Chondrocyte (in vitro differentiated cells): ENCODE measurements at regions not wholly inside any gene's neighbourhood (a gene's known extent, or its start where the extent isn't known, plus 50 kb on each side); places are given as distances from the start of the nearest gene placed in this dataset.
A peak's percentile ranks its signal among the peaks of the same experiment; 100 is the strongest.

Source experiments
- DNase-seq: peaks from one replicate; pipeline ENCODE4 v3.0.0; 2021; ENCODE audit warnings: mixed read lengths, low spot score
- H3K27ac Mint-ChIP-seq: one replicate; pipeline ENCODE4 v1.8.0; 2021; ENCODE audit warnings: mild to moderate bottlenecking, moderate library complexity, mixed read lengths; ENCODE audit not compliant: unreplicated experiment
- H3K27me3 Mint-ChIP-seq: 2 replicates; pipeline ENCODE4 v1.8.0; 2021; ENCODE audit warnings: low read depth, mixed read lengths
- H3K36me3 Mint-ChIP-seq: 2 replicates; pipeline ENCODE4 v1.8.0; 2021; ENCODE audit warnings: low read depth, mixed read lengths
- H3K4me1 Mint-ChIP-seq: 2 replicates; pipeline ENCODE4 v1.8.0; 2021; ENCODE audit warnings: low read depth, mild to moderate bottlenecking, mixed read lengths
- H3K4me3 Mint-ChIP-seq: one replicate; pipeline ENCODE4 v1.8.0; 2021; ENCODE audit warnings: mild to moderate bottlenecking, moderate library complexity, mixed read lengths; ENCODE audit not compliant: unreplicated experiment
- H3K9me3 Mint-ChIP-seq: 2 replicates; pipeline ENCODE4 v1.8.0; 2021; ENCODE audit warnings: low read depth, mixed read lengths
- TF ChIP-seq, protein P1 (sequence below): fragments of 200-600 bp; sonication (generic); IDR thresholded peaks from 2 replicates; pipeline ENCODE4 v1.5.0; 2021; ENCODE audit warnings: antibody characterized with exemption, mild to moderate bottlenecking, moderate library complexity

DNA sequence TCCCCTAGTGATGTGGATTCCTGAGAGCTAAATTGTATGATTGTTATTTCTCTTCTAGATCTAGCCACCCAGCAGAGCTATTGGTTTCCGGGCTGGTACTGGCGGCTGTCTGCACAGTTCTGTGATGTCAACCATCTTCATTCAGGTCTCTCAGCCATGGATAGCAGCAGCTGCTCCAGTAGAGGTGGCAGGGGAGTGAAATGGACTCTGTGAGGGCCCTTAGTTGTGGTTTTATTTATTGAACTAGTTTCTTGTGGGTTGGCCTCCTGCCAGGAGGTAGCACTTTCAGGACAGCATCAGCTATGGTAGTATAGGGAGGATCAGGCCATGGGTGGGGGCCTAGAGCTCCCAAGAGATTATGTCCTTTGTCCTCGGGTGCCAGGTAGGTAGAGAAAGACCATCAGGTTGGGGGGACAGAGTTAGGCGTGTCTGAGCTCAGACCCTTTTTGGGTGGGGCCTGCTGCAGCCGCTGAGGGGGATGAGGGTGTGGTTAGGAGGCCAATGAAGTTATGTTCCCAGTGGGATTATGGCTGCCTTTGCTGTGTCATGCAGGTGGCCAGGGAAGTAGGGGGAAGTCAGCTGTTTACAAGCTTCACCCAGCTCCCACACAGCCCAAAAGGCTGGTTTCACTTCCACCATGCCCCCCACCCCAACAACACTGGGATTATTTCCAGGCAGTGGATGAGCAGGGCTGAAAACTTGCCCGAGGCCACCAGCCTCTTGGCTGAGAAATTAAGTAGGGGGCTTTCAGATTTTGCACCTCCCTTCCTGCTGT, 55.1 kb upstream of the RGS4 start:
- Mint-ChIP-seq H3K27me3 (no peaks in the 10 kb centered on the region), H3K36me3 (peaks cover 4% of the 10 kb centered on the region), H3K9me3 (peaks cover 16% of the 10 kb centered on the region), H3K27ac (no peak overlapping the region), H3K4me1 (peaks cover 3% of the 10 kb centered on the region), H3K4me3 (no peak overlapping the region)
- no peak for DNase-seq
- TF ChIP-seq, protein P1, sequence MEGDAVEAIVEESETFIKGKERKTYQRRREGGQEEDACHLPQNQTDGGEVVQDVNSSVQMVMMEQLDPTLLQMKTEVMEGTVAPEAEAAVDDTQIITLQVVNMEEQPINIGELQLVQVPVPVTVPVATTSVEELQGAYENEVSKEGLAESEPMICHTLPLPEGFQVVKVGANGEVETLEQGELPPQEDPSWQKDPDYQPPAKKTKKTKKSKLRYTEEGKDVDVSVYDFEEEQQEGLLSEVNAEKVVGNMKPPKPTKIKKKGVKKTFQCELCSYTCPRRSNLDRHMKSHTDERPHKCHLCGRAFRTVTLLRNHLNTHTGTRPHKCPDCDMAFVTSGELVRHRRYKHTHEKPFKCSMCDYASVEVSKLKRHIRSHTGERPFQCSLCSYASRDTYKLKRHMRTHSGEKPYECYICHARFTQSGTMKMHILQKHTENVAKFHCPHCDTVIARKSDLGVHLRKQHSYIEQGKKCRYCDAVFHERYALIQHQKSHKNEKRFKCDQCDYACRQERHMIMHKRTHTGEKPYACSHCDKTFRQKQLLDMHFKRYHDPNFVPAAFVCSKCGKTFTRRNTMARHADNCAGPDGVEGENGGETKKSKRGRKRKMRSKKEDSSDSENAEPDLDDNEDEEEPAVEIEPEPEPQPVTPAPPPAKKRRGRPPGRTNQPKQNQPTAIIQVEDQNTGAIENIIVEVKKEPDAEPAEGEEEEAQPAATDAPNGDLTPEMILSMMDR = no peak

DNA sequence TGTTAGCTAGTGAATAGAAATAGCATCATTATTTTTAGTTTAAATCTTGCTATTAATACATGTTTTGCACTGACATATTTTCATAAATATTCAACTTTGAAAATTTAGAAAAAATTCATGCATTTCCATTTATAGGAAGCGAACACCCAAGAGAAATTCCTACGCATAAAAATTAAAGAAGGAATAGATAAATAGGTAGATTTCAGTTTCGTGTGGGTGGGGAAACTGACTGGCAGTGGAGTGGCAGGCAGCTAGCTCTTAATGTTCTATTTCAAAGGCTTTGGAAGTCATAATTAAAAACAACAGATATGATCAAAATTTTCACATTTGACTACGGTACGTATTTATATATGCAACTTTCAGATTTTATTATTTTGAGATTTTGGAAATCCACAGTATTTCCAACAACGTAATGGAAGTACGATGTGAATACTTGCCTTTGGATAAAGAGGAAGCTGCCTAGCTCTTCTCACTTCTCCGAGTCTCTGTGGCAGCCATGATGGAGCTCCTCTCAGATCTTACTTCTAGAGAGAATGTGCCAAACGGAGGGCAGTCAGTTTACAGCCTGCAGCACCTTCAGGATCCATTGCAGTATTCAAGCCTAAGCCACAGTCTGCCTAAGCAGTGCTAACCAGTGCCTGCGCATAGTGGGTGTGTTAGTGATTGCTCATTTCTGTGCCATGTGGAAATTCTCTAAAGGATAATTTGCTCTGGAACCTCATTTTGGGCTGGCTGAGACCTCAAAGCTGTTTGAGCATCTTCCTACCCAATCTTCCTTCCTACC, 62.9 kb upstream of the RGS4 start:
- Mint-ChIP-seq H3K27ac (no peak overlapping the region), H3K9me3 (no peaks in the 10 kb centered on the region), H3K27me3 (no peaks in the 10 kb centered on the region), H3K4me3 (no peak overlapping the region), H3K4me1 (no peaks in the 10 kb centered on the region), H3K36me3 (no peaks in the 10 kb centered on the region)
- no peak for DNase-seq
- TF ChIP-seq, protein P1 = no peak

DNA sequence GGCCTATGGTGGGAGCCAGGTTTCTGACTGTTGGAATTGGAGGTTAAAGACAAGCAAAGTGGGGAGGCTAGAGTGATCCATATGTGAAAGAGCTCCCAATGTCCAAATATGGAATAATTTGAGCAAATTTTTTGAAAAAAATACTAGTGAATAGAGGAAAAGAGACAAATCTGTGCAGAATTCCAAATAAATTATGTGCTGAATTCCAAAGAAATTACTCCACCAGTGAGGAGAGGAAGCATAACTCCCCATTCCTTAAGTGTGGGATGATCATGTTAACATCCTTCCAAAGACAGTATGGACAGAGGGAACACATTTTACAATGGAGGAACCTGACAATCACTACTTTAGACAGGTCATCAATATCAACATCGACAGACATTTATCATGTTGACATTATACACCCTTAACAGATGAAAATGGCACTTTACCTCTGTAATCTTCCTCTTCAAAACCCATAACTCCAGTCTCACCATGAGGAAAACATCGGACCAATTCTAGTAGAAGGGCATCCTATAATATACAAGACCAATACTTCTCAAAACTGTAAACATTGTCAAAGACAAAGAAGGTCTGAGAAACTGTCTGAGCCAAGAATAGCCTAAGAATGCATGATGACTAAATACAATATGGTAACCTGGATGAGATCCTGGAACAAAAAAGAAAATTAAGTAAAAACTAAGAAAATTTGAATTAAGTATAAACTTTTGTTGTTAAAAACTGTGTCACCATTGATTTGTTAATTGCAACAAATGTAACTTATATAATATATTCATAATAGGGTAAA, 71.5 kb upstream of the RGS4 start:
- H3K4me1 Mint-ChIP-seq = peaks cover 42% of the 10 kb centered on the region
- no peaks in the 10 kb centered on the region for H3K9me3 Mint-ChIP-seq
- H3K27me3 Mint-ChIP-seq = no peaks in the 10 kb centered on the region
- H3K36me3 Mint-ChIP-seq = no peaks in the 10 kb centered on the region
- no peak overlapping the region for H3K4me3 Mint-ChIP-seq
- no peak for DNase-seq
- peak overlapping the region; percentile 3 for H3K27ac Mint-ChIP-seq
- TF ChIP-seq, protein P1 = no peak

DNA sequence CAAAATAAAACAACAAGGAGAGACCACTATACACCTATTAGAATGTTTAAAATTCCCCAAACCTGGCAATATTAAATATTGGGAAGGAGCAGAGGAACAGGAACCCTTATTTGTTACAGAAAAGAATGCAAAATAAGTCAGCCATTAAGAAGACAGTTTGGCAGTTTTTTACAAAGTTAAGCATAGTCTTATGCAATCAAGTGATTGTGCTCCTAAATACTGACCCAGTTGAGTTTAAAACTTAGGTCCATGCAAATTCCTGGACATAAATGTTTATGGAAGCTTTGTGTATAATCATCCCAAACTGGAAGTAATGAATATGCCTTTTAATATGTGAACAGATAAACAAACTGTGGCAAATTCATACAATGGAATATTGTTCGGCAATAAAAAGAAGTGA, 72.9 kb upstream of the RGS4 start:
- peaks cover 42% of the 10 kb centered on the region for H3K4me1 Mint-ChIP-seq
- TF ChIP-seq, protein P1 = no peak
- no peak overlapping the region for H3K27ac Mint-ChIP-seq
- H3K4me3 Mint-ChIP-seq = no peak overlapping the region
- H3K27me3 Mint-ChIP-seq = no peaks in the 10 kb centered on the region
- H3K9me3 Mint-ChIP-seq = no peaks in the 10 kb centered on the region
- DNase-seq = no peak
- H3K36me3 Mint-ChIP-seq = no peaks in the 10 kb centered on the region

DNA sequence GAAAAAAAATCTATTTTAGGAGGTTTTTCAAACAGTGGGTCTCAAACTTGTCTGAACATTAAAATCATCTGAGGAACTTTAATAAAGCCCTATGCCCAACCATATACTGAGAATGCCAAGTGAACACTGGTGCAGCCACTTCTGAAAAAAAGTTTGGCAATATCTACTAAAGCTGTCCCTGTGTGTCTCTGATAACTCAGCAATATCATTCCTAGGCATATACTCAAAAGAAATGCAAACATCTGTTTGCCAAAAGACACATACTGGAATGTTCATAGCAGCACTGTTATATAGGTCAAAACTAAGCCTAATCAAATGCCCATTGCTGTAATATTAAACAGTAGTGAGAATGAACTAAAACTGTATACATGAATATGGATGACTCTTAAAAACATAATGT, 74.2 kb upstream of the RGS4 start:
- Mint-ChIP-seq H3K27ac (peak overlapping the region; percentile 49), H3K36me3 (no peaks in the 10 kb centered on the region), H3K9me3 (no peaks in the 10 kb centered on the region), H3K4me1 (peaks cover 42% of the 10 kb centered on the region), H3K4me3 (no peak overlapping the region), H3K27me3 (no peaks in the 10 kb centered on the region)
- TF ChIP-seq, protein P1 = no peak
- DNase-seq = no peak
